ENCODE measurements at regions not wholly inside any gene's neighbourhood (a gene's known extent, or its start where the extent isn't known, plus 50 kb on each side); places are given as distances from the start of the nearest gene placed in this dataset.

DNA sequence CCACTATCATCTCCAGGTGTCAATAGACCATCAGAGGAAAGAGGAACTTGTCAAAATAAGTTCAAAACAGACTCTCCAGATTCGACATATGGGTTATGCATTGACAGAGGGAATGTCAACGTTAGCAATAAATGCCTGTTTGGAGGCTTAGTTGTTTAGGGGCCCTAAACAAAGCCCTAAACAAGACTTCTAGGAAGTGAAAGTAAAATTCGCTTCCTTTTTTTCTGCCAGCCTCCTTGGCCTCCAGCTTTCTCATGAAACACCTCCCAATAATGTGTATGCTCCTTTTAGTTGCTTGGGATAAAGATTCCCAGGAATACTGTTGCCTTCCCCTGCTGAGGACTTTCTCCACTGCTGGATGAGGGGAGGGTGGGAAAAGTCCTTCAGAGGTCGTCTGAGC, 70.9 kb upstream of the ARNT2 start (continued):
- TF ChIP-seq, protein P1, sequence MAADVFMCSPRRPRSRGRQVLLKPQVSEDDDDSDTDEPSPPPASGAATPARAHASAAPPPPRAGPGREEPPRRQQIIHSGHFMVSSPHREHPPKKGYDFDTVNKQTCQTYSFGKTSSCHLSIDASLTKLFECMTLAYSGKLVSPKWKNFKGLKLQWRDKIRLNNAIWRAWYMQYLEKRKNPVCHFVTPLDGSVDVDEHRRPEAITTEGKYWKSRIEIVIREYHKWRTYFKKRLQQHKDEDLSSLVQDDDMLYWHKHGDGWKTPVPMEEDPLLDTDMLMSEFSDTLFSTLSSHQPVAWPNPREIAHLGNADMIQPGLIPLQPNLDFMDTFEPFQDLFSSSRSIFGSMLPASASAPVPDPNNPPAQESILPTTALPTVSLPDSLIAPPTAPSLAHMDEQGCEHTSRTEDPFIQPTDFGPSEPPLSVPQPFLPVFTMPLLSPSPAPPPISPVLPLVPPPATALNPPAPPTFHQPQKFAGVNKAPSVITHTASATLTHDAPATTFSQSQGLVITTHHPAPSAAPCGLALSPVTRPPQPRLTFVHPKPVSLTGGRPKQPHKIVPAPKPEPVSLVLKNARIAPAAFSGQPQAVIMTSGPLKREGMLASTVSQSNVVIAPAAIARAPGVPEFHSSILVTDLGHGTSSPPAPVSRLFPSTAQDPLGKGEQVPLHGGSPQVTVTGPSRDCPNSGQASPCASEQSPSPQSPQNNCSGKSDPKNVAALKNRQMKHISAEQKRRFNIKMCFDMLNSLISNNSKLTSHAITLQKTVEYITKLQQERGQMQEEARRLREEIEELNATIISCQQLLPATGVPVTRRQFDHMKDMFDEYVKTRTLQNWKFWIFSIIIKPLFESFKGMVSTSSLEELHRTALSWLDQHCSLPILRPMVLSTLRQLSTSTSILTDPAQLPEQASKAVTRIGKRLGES (CRISPR knock-in tag; IDR thresholded peaks at IDR 0.05; ENCODE audit: borderline replicate concordance) = no peak
- no peak for TF ChIP-seq KLF6 (CRISPR knock-in tag; IDR thresholded peaks at IDR 0.05)
- no peak for TF ChIP-seq PHF5A (CRISPR knock-in tag; IDR thresholded peaks at IDR 0.05; ENCODE audit: low read depth, unreplicated experiment)
- TF ChIP-seq, protein P2, sequence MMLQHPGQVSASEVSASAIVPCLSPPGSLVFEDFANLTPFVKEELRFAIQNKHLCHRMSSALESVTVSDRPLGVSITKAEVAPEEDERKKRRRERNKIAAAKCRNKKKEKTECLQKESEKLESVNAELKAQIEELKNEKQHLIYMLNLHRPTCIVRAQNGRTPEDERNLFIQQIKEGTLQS (CRISPR knock-in tag; IDR thresholded peaks at IDR 0.05) = no peak
- TF ChIP-seq, protein P3, sequence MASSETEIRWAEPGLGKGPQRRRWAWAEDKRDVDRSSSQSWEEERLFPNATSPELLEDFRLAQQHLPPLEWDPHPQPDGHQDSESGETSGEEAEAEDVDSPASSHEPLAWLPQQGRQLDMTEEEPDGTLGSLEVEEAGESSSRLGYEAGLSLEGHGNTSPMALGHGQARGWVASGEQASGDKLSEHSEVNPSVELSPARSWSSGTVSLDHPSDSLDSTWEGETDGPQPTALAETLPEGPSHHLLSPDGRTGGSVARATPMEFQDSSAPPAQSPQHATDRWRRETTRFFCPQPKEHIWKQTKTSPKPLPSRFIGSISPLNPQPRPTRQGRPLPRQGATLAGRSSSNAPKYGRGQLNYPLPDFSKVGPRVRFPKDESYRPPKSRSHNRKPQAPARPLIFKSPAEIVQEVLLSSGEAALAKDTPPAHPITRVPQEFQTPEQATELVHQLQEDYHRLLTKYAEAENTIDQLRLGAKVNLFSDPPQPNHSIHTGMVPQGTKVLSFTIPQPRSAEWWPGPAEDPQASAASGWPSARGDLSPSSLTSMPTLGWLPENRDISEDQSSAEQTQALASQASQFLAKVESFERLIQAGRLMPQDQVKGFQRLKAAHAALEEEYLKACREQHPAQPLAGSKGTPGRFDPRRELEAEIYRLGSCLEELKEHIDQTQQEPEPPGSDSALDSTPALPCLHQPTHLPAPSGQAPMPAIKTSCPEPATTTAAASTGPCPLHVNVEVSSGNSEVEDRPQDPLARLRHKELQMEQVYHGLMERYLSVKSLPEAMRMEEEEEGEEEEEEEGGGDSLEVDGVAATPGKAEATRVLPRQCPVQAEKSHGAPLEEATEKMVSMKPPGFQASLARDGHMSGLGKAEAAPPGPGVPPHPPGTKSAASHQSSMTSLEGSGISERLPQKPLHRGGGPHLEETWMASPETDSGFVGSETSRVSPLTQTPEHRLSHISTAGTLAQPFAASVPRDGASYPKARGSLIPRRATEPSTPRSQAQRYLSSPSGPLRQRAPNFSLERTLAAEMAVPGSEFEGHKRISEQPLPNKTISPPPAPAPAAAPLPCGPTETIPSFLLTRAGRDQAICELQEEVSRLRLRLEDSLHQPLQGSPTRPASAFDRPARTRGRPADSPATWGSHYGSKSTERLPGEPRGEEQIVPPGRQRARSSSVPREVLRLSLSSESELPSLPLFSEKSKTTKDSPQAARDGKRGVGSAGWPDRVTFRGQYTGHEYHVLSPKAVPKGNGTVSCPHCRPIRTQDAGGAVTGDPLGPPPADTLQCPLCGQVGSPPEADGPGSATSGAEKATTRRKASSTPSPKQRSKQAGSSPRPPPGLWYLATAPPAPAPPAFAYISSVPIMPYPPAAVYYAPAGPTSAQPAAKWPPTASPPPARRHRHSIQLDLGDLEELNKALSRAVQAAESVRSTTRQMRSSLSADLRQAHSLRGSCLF (CRISPR knock-in tag; IDR thresholded peaks at IDR 0.05; ENCODE audit: borderline replicate concordance) = no peak
